Uterus (tissue), 3 donors: ENCODE measurements at regions not wholly inside any gene's neighbourhood (a gene's known extent, or its start where the extent isn't known, plus 50 kb on each side); places are given as distances from the start of the nearest gene placed in this dataset.

Experiments used
- DNase-seq, 2 donors: peaks; one replicate each; pipeline ENCODE4 v3.0.0-alpha.2; 2019 to 2020
- H3K27ac ChIP-seq, 2 donors: fragments of 200-600 bp; sonication (generic); 1 replicate in 1 of 2; 2 replicates in 1 of 2; pipeline ENCODE4 v1.5.1; 2016 to 2018
- H3K27me3 ChIP-seq, 2 donors: fragments of 200-600 bp; sonication (generic); one replicate each; pipeline ENCODE4 v1.5.1; 2018 to 2019; ENCODE audit warnings: control low read depth in 1 of 2
- H3K36me3 ChIP-seq, 2 donors: fragments of 200-600 bp; sonication (generic); one replicate each; pipeline ENCODE4 v1.5.1; 2019; ENCODE audit warnings: control low read depth in 1 of 2
- H3K4me1 ChIP-seq, 2 donors: fragments of 200-600 bp; sonication (generic); one replicate each; pipeline ENCODE4 v1.5.1; 2018 to 2019; ENCODE audit warnings: control low read depth in 1 of 2
- H3K4me3 ChIP-seq, 2 donors: fragments of 200-600 bp; sonication (generic); 1 replicate in 1 of 2; 2 replicates in 1 of 2; pipeline ENCODE4 v1.5.1; 2018 to 2019; ENCODE audit warnings: mild to moderate bottlenecking in 1 of 2
- H3K9me3 ChIP-seq, 2 donors: fragments of 200-600 bp; sonication (generic); one replicate each; pipeline ENCODE4 v1.5.1; 2019; ENCODE audit warnings: control low read depth in 1 of 2
- CTCF ChIP-seq, 4 experiments: fragments of 200-600 bp in 2 of 4; fragments of 450-650 bp in 2 of 4; sonication (generic) in 2 of 4; IDR thresholded peaks; one replicate each; pipeline ENCODE4 v1.5.1; 2016 to 2019; ENCODE audit warnings: antibody characterized with exemption in 4 of 4, mild to moderate bottlenecking in 2 of 4, moderate library complexity in 1 of 4
- POLR2A ChIP-seq, 2 donors: fragments of 450-650 bp; IDR thresholded peaks; one replicate each; pipeline ENCODE4 v1.6.1; 2016; ENCODE audit warnings: antibody characterized with exemption in 2 of 2, mild to moderate bottlenecking in 1 of 2, moderate library complexity in 1 of 2
- intact Hi-C: fragments of 100-400 bp; cut with DNase I; formaldehyde crosslinking; loops from one replicate; pipeline ENCODE4 v1.15.1; 2023; ENCODE audit warnings: low total_unique reads
- donor health status: DM: yes; HTN: yes; CAD: no.

- intact Hi-C loops = no loop called here
- DNase-seq = no peak
- H3K9me3 ChIP-seq = no peaks in the 10 kb centered on the region
- H3K4me1 ChIP-seq = no peaks in the 10 kb centered on the region
- H3K4me3 ChIP-seq = no peak overlapping the region
- H3K27me3 ChIP-seq = no peaks in the 10 kb centered on the region
- no peak for TF ChIP-seq CTCF (IDR thresholded peaks at IDR 0.05)
- no peak for TF ChIP-seq POLR2A (IDR thresholded peaks at IDR 0.05)
- H3K36me3 ChIP-seq = no peaks in the 10 kb centered on the region
- H3K27ac ChIP-seq = no peak overlapping the region
These were observed 649.5 kb downstream of the LRRC70 start for GRCh38 chr5:63228154-63228553.

GRCh38 chr5:63220244-63220643 is 641.6 kb downstream of the LRRC70 start:
- Histone ChIP-seq H3K4me1 (no peaks in the 10 kb centered on the region), H3K4me3 (no peak overlapping the region), H3K36me3 (no peaks in the 10 kb centered on the region), H3K27me3 (no peaks in the 10 kb centered on the region), H3K9me3 (no peaks in the 10 kb centered on the region), H3K27ac (no peak overlapping the region)
- no peak for TF ChIP-seq CTCF (IDR thresholded peaks at IDR 0.05)
- TF ChIP-seq POLR2A (IDR thresholded peaks at IDR 0.05) = no peak
- DNase-seq = no peak
- intact Hi-C loops = no loop called here

GRCh38 chr5:63217422-63217821 is 638.8 kb downstream of the LRRC70 start:
- H3K27ac ChIP-seq = no peak overlapping the region
- TF ChIP-seq POLR2A (IDR thresholded peaks at IDR 0.05) (no peak), CTCF (IDR thresholded peaks at IDR 0.05) (no peak)
- no peaks in the 10 kb centered on the region for H3K4me1 ChIP-seq
- H3K9me3 ChIP-seq = no peaks in the 10 kb centered on the region
- DNase-seq = no peak
- intact Hi-C loops = no loop called here
- no peaks in the 10 kb centered on the region for H3K36me3 ChIP-seq
- no peak overlapping the region for H3K4me3 ChIP-seq
- no peaks in the 10 kb centered on the region for H3K27me3 ChIP-seq

- Histone ChIP-seq H3K27me3 (no peaks in the 10 kb centered on the region), H3K9me3 (no peaks in the 10 kb centered on the region), H3K36me3 (no peaks in the 10 kb centered on the region), H3K4me1 (no peaks in the 10 kb centered on the region), H3K27ac (no peak overlapping the region), H3K4me3 (no peak overlapping the region)
- intact Hi-C loops = no loop called here
- no peak for DNase-seq
- TF ChIP-seq POLR2A (IDR thresholded peaks at IDR 0.05) (no peak), CTCF (IDR thresholded peaks at IDR 0.05) (no peak)
These were observed 634.6 kb downstream of the LRRC70 start for GRCh38 chr5:63213256-63213655.

GRCh38 chr5:63211448-63212132 is 633.0 kb downstream of the LRRC70 start:
- no peak for TF ChIP-seq POLR2A (IDR thresholded peaks at IDR 0.05)
- TF ChIP-seq CTCF (IDR thresholded peaks at IDR 0.05) = no peak
- intact Hi-C loops = no loop called here

More at GRCh38 chr5:63211448-63212132, 633.0 kb downstream of the LRRC70 start:
- Histone ChIP-seq H3K36me3 (no peaks in the 10 kb centered on the region), H3K4me3 (no peak overlapping the region), H3K9me3 (no peaks in the 10 kb centered on the region), H3K27me3 (no peaks in the 10 kb centered on the region), H3K4me1 (no peaks in the 10 kb centered on the region), H3K27ac (no peak overlapping the region)
- DNase-seq = no peak
